NCI-H510A treated with DMSO at 0.1 percent for 48 hours (cell line): ENCODE measurements at regions not wholly inside any gene's neighbourhood (a gene's known extent, or its start where the extent isn't known, plus 50 kb on each side); places are given as distances from the start of the nearest gene placed in this dataset.
"Not testable (repeated sequence)": the region's sequence is repeated elsewhere in the genome, so short reads cannot be mapped to it uniquely, and the experiment has no call there.

Experiments
- DNase-seq: peaks from one replicate; lab custom pipeline; 2025; lab: John Stamatoyannopoulos, UW

GRCh38 chr2:187206071-187206470, 242.0 kb downstream of the CALCRL start:
- no peak for DNase-seq

- no peak for DNase-seq
Measured at GRCh38 chr2:187198136-187198535, 249.9 kb downstream of the CALCRL start.

- no peak for DNase-seq
Measured at GRCh38 chr2:187194049-187194448, 254.0 kb downstream of the CALCRL start.

- DNase-seq = no peak
Measured at GRCh38 chr2:187188783-187189631, 259.0 kb downstream of the CALCRL start.

GRCh38 chr2:187187519-187187918, 260.5 kb downstream of the CALCRL start:
- no peak for DNase-seq

- no peak for DNase-seq
Measured at GRCh38 chr2:187180529-187180928, 267.5 kb downstream of the CALCRL start.

- DNase-seq = not testable (repeated sequence)
Measured at GRCh38 chr2:187178876-187179275, 269.2 kb downstream of the CALCRL start.

GRCh38 chr2:187177253-187177652, 270.8 kb downstream of the CALCRL start:
- no peak for DNase-seq

- no peak for DNase-seq
Measured at GRCh38 chr2:187174582-187174981, 273.5 kb downstream of the CALCRL start.

GRCh38 chr2:187171318-187171717, 276.7 kb downstream of the CALCRL start:
- DNase-seq = no peak

- DNase-seq = peak; percentile 46
Measured at GRCh38 chr2:187169864-187170263, 278.2 kb downstream of the CALCRL start.

GRCh38 chr2:187168720-187169713, 279.0 kb downstream of the CALCRL start:
- peak; percentile 4 for DNase-seq

GRCh38 chr2:187167491-187167890, 280.6 kb downstream of the CALCRL start:
- DNase-seq = no peak

- DNase-seq = no peak
Measured at GRCh38 chr2:187165936-187166610, 282.0 kb downstream of the CALCRL start.

- no peak for DNase-seq
Measured at GRCh38 chr2:187158452-187158851, 289.6 kb downstream of the CALCRL start.

GRCh38 chr2:187157046-187157445, 291.0 kb downstream of the CALCRL start:
- no peak for DNase-seq

- no peak for DNase-seq
Measured at GRCh38 chr2:187155476-187155875, 292.6 kb downstream of the CALCRL start.

GRCh38 chr2:187150670-187151069, 297.4 kb downstream of the CALCRL start:
- no peak for DNase-seq

GRCh38 chr2:187148059-187148714, 299.2 kb upstream of the ZSWIM2 start:
- DNase-seq = no peak

GRCh38 chr2:187143537-187143936, 294.6 kb upstream of the ZSWIM2 start:
- no peak for DNase-seq

GRCh38 chr2:187139469-187139868, 290.5 kb upstream of the ZSWIM2 start:
- no peak for DNase-seq

- no peak for DNase-seq
Measured at GRCh38 chr2:187138265-187138664, 289.3 kb upstream of the ZSWIM2 start.
